ENCODE measurements at regions not wholly inside any gene's neighbourhood (a gene's known extent, or its start where the extent isn't known, plus 50 kb on each side); places are given as distances from the start of the nearest gene placed in this dataset.

DNA sequence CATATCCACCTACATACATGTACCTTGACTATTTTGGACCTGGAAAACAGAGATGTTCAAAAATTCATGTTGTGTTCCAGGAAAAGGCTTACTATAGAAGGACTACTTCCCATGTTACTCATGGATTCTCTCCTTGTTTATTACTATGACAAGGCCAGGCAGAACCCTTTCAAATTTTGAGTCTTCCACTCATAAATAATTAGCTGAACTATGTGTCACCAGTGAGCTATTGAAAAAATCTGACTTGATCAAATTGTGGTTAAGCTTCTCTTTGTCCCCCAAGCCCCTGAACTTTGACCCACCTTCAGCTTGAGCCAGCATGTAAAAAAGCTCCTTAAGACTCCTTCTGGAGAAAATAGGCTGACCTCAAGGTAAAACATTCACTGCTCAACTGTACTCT lies 1142.8 kb upstream of the EYS start:
- TF ChIP-seq, protein P1, sequence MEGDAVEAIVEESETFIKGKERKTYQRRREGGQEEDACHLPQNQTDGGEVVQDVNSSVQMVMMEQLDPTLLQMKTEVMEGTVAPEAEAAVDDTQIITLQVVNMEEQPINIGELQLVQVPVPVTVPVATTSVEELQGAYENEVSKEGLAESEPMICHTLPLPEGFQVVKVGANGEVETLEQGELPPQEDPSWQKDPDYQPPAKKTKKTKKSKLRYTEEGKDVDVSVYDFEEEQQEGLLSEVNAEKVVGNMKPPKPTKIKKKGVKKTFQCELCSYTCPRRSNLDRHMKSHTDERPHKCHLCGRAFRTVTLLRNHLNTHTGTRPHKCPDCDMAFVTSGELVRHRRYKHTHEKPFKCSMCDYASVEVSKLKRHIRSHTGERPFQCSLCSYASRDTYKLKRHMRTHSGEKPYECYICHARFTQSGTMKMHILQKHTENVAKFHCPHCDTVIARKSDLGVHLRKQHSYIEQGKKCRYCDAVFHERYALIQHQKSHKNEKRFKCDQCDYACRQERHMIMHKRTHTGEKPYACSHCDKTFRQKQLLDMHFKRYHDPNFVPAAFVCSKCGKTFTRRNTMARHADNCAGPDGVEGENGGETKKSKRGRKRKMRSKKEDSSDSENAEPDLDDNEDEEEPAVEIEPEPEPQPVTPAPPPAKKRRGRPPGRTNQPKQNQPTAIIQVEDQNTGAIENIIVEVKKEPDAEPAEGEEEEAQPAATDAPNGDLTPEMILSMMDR (IDR thresholded peaks at IDR 0.05; ENCODE audit: insufficient read depth, missing control alignments) = no peak
- DNase-seq (ENCODE audit: insufficient read length, low spot score) = no peak
- no peak for FAIRE-seq

DNA sequence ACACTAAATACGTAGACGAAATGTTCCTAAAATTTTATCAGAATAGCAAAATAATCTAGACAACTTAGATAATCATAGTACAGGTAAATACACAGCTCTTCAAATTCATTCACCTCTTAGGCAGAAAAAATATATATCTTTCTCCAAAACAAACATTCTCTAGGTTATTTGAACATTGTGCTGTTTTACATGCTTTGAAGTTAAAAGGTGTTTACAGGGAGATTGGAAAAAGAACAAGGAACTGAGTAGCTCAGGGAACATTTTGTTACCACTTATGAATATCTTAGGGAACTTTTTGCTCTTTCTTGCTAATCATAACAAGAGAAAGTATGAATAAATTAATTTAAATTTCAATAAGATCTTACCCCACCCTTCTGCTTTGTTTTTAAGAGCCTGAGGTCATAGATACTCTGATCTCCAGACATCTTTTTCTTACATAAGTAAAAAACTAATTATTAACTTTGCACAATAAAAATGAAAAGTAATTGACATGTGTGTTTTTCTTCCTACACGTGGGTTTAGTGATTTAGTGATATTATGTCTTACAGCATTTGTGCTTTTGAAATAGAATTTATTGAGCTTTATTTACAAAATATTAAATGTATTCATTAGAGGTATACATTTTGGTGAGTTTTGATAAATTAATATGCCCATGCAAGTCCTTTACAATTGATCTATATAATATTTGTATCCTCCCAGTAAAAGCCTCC lies 1141.4 kb upstream of the EYS start:
- DNase-seq (ENCODE audit: insufficient read length, low spot score) (no peak), FAIRE-seq (no peak)
- TF ChIP-seq, protein P1 (IDR thresholded peaks at IDR 0.05; ENCODE audit: insufficient read depth, missing control alignments) = no peak

DNA sequence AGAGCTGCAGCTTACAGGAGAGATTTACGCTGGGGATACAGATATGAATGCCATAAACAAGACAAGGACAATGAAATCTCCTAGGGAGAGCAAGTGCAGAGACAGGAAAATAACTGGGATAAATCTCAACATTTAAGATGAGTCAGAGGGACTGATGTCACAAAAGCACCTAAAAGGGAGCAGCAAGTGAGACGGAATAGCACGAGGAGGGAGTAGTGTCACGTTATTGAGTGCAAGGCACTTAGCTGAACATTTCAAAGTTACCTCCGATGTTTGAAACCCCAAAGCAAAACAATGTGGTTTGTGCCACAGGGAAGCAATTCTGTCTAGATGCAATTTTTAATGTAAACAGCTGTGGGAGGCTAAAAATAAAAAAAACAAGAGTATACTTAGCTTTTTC lies 1131.7 kb upstream of the EYS start:
- DNase-seq (ENCODE audit: insufficient read length, low spot score) (no peak), FAIRE-seq (no peak)
- TF ChIP-seq, protein P1 (IDR thresholded peaks at IDR 0.05; ENCODE audit: insufficient read depth, missing control alignments) = no peak

DNA sequence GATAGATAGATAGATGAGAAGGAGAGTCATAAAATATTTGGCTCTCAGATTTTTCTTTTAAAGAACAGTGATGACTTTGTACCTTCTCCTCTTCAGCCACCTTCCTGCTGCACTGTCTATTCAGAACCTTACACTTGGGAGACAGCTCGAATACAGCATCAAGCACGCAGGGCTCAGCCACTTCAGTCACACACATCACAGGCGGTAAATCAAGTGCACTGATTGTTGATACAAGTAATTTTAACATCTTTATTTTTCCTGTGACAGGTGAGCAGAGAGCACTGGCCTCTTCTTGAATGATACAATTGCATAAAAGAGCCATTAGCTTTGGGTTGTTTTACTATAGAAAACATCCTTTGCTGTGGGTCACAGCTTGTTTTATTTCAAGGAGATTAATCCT lies 1118.5 kb upstream of the EYS start:
- FAIRE-seq = no peak
- TF ChIP-seq, protein P1 (IDR thresholded peaks at IDR 0.05; ENCODE audit: insufficient read depth, missing control alignments) = no peak
- DNase-seq (ENCODE audit: insufficient read length, low spot score) = no peak

DNA sequence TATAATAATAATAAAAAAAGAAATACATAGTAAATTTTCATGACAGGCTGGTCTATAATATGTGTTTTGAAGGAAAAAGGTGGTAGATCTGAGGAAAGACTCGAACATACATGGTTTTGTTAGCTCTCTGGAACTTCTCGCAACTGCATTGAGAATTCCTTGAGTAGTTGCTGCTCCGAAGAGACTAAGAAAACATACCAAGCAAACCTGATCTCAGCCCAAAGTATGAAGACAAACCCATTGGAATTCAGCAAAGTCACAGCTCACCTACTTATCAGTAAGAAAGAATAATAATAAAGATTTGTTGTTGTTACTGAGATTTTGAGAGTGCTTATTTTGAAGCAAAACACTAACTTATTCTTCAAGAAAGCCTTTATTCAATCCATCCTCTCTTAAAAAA lies 1107.1 kb upstream of the EYS start:
- DNase-seq (ENCODE audit: insufficient read length, low spot score) (no peak), FAIRE-seq (no peak)
- TF ChIP-seq, protein P1 (IDR thresholded peaks at IDR 0.05; ENCODE audit: insufficient read depth, missing control alignments) = no peak

GRCh38 chr6:66808771-66809170 lies 1101.7 kb upstream of the EYS start:
- no peak for FAIRE-seq
- no peak for DNase-seq (ENCODE audit: insufficient read length, low spot score)
- TF ChIP-seq, protein P1 (IDR thresholded peaks at IDR 0.05; ENCODE audit: insufficient read depth, missing control alignments) = no peak

DNA sequence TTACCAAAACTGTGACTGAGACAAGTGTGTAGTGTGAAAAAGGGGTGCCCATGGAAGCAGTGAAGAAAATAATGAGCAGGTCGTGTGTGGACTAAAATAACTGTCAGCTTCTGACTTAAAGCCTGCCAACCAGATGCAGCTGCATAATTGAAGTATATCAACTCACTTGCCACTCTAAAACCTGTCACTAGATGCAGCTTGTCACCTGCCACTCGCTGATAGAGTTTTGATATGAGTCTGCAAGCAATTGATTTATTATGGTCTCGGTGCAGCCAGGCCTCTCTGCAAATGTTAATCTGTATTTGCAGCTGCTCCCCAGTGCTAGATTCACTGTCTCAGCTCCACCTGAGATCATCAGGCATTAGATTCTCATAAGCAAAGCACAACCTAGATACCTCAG lies 1090.0 kb upstream of the EYS start:
- DNase-seq (ENCODE audit: insufficient read length, low spot score) (no peak), FAIRE-seq (no peak)
- TF ChIP-seq, protein P1 (IDR thresholded peaks at IDR 0.05; ENCODE audit: insufficient read depth, missing control alignments) = no peak
